H1 (cell line): ENCODE measurements at regions not wholly inside any gene's neighbourhood (a gene's known extent, or its start where the extent isn't known, plus 50 kb on each side); places are given as distances from the start of the nearest gene placed in this dataset.

Source experiments
- ATF3 ChIP-seq: IDR thresholded peaks from 2 replicates; pipeline ENCODE4 v1.6.1; 2011; ENCODE audit warnings: low read depth, mild to moderate bottlenecking, low read length; ENCODE audit not compliant: insufficient read depth
- BACH1 ChIP-seq: IDR thresholded peaks from 2 replicates; pipeline ENCODE4 v1.6.1; 2012; ENCODE audit warnings: low read length, improper control_type of control experiment
- CTCF ChIP-seq, 3 experiments: IDR thresholded peaks; 1 replicate in 2 of 3; 2 replicates in 1 of 3; pipeline versions ENCODE4 v1.5.1 to v1.6.1; 2011; ENCODE audit warnings: low read length in 3 of 3, mild to moderate bottlenecking in 3 of 3, inconsistent platforms in 2 of 3, low read depth in 1 of 3, moderate library complexity in 1 of 3; ENCODE audit not compliant: insufficient read depth in 1 of 3; ENCODE audit errors: control extremely low read depth in 1 of 3
- EZH2 ChIP-seq: fragments of 200-600 bp; sonication (generic); IDR thresholded peaks from 2 replicates; pipeline ENCODE4 v1.7.1; 2012; ENCODE audit warnings: low read depth, mild to moderate bottlenecking, moderate library complexity, low read length, inconsistent platforms; ENCODE audit not compliant: severe bottlenecking
- MAFK ChIP-seq: IDR thresholded peaks from 2 replicates; pipeline ENCODE4 v1.6.1; 2012; ENCODE audit warnings: low read depth, mild to moderate bottlenecking, improper control_type of control experiment, low read length
- POLR2A ChIP-seq, 2 experiments: IDR thresholded peaks; 1 replicate in 1 of 2; 2 replicates in 1 of 2; pipeline ENCODE4 v1.6.1; 2011; ENCODE audit warnings: low read depth in 2 of 2, low read length in 2 of 2, mild to moderate bottlenecking in 2 of 2; ENCODE audit errors: control extremely low read depth in 1 of 2
- RAD21 ChIP-seq, 2 experiments: IDR thresholded peaks in 1 of 2; conservative IDR thresholded peaks in 1 of 2; 2 replicates each; pipeline ENCODE4 v1.6.1; 2011; ENCODE audit warnings: low read depth in 2 of 2, low read length in 2 of 2, improper control_type of control experiment in 1 of 2, inconsistent platforms in 1 of 2, mild to moderate bottlenecking in 1 of 2, moderate library complexity in 1 of 2
- USF2 ChIP-seq: IDR thresholded peaks from 2 replicates; pipeline ENCODE4 v1.6.1; 2011; ENCODE audit warnings: low read length, improper control_type of control experiment

DNA sequence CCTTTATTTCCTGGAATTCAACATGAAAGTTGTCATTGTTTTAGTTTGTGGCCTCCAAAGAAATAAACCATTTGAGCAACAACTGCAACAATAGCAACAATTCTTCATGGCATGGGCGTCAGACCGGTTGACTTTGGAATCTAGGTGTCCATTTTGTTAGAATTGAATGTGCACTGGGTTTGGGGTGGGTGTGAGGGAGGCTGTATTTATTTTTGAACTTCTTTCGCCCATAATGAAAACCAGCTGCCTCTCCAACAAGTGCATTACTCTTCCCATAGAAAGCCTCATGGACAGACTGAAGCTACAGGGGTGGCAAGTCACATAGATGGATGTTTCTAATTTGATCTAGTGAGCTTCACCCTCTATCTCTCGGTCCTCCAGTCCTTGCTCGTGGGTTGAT, 85.4 kb downstream of the ADAMTS15 start:
- no peak for TF ChIP-seq ATF3
- TF ChIP-seq CTCF (IDR thresholded peaks at IDR 0.05; ENCODE audit: control extremely low read depth in 1 of 3, insufficient read depth in 1 of 3, low read depth in 1 of 3, low read length in 3 of 3) = no peak
- TF ChIP-seq BACH1 = no peak
- no peak for TF ChIP-seq MAFK
- TF ChIP-seq USF2 = no peak
- no peak for TF ChIP-seq POLR2A (IDR thresholded peaks at IDR 0.05; ENCODE audit: control extremely low read depth in 1 of 2, low read depth in 2 of 2, low read length in 2 of 2)
- TF ChIP-seq RAD21 (IDR thresholded peaks at IDR 0.05 in 1 of 2, conservative IDR thresholded peaks at IDR 0.05 in 1 of 2; ENCODE audit: low read depth in 2 of 2, low read length in 2 of 2) = no peak
- no peak for TF ChIP-seq EZH2
